MCF 10A (cell line): ENCODE measurements at regions not wholly inside any gene's neighbourhood (a gene's known extent, or its start where the extent isn't known, plus 50 kb on each side); places are given as distances from the start of the nearest gene placed in this dataset.

Experiments used
- BruUV-seq: library from RNA; stranded (reverse); fragments of 400-500 nt; replicated peaks from 2 replicates; lab custom pipeline; 2021; lab: Mats Ljungman, UMichigan
- CTCF ChIA-PET: fragments of 300-600 bp; sonication (Branson Sonifier 250); formaldehyde crosslinking; extraction: SDS; loops from one replicate; lab custom pipeline; 2021; ENCODE audit warnings: antibody characterized with exemption, inconsistent platforms; lab: Yijun Ruan, JAX
- POLR2A ChIA-PET: fragments of 300-600, 350-650 bp; sonication (Branson Sonifier 250); formaldehyde crosslinking; extraction: SDS; loops from one replicate; lab custom pipeline; 2020; ENCODE audit warnings: antibody characterized with exemption, inconsistent platforms; lab: Yijun Ruan, JAX
- DNase-seq: peaks from one replicate; pipeline ENCODE4 v3.0.0-alpha.2; 2018; ENCODE audit not compliant: unreplicated experiment
- H3K27ac Mint-ChIP-seq: one replicate; pipeline ENCODE4 v1.8.0; 2022; ENCODE audit warnings: mild to moderate bottlenecking, low read depth, mixed read lengths; ENCODE audit not compliant: unreplicated experiment
- H3K27me3 Mint-ChIP-seq: one replicate; pipeline ENCODE4 v1.8.0; 2022; ENCODE audit warnings: mixed read lengths; ENCODE audit not compliant: insufficient read depth, unreplicated experiment
- H3K36me3 Mint-ChIP-seq: one replicate; pipeline ENCODE4 v1.8.0; 2022; ENCODE audit warnings: mild to moderate bottlenecking, moderate library complexity, mixed read lengths; ENCODE audit not compliant: insufficient read depth, unreplicated experiment
- H3K4me1 Mint-ChIP-seq: one replicate; pipeline ENCODE4 v1.8.0; 2022; ENCODE audit warnings: mixed read lengths; ENCODE audit not compliant: insufficient read depth, unreplicated experiment
- H3K4me3 Mint-ChIP-seq: one replicate; pipeline ENCODE4 v1.8.0; 2022; ENCODE audit warnings: mild to moderate bottlenecking, moderate library complexity, mixed read lengths; ENCODE audit not compliant: unreplicated experiment
- H3K9me3 Mint-ChIP-seq: one replicate; pipeline ENCODE4 v1.8.0; 2022; ENCODE audit warnings: mixed read lengths; ENCODE audit not compliant: unreplicated experiment
- intact Hi-C: fragments of 100-400 bp; cut with micrococcal nuclease; formaldehyde crosslinking; loops from 2 replicates; pipeline ENCODE4 v1.14.1; 2022
- TF ChIP-seq, protein P1 (sequence below): fragments of 200-600 bp; IDR thresholded peaks from one replicate; pipeline ENCODE4 v1.8.0; 2022; ENCODE audit warnings: antibody characterized with exemption, mild to moderate bottlenecking; ENCODE audit not compliant: unreplicated experiment

DNA sequence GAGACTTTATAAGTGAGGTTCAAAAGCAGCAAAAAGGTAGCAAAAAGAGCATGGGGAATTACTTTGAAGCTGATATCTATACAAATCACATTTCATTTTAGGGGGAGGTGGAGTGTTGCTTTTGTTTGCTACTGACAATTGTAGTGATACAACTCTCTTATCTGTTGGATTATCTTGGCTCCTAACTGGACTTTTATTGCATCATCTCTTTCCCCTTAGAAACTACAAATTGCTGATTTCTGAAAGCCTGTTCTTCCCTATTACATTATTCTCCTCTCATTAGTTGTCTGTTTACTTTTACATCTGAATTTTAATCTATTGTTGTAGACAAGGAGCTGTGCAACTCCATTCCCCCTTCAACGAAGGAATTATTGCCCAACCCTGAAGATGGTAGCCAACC is 75.0 kb upstream of the GNPDA2 start:
- intact Hi-C loops: no loop called here
- ChIA-PET CTCF (interaction anchor here (0.6 kb wide), 1 partner anchor 60 kb away, joined by 3 read pairs; no protein-coding TSS in a partner anchor), POLR2A (no interaction called here)
- no peaks in the 10 kb centered on the region for H3K4me1 Mint-ChIP-seq
- H3K4me3 Mint-ChIP-seq: no peak overlapping the region
- TF ChIP-seq, protein P1, sequence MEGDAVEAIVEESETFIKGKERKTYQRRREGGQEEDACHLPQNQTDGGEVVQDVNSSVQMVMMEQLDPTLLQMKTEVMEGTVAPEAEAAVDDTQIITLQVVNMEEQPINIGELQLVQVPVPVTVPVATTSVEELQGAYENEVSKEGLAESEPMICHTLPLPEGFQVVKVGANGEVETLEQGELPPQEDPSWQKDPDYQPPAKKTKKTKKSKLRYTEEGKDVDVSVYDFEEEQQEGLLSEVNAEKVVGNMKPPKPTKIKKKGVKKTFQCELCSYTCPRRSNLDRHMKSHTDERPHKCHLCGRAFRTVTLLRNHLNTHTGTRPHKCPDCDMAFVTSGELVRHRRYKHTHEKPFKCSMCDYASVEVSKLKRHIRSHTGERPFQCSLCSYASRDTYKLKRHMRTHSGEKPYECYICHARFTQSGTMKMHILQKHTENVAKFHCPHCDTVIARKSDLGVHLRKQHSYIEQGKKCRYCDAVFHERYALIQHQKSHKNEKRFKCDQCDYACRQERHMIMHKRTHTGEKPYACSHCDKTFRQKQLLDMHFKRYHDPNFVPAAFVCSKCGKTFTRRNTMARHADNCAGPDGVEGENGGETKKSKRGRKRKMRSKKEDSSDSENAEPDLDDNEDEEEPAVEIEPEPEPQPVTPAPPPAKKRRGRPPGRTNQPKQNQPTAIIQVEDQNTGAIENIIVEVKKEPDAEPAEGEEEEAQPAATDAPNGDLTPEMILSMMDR: no peak
- no peaks in the 10 kb centered on the region for H3K27me3 Mint-ChIP-seq
- no TSS peak for BruUV-seq
- peaks cover 19% of the 10 kb centered on the region for H3K9me3 Mint-ChIP-seq
- DNase-seq: no peak
- H3K27ac Mint-ChIP-seq: no peak overlapping the region
- no peaks in the 10 kb centered on the region for H3K36me3 Mint-ChIP-seq

DNA sequence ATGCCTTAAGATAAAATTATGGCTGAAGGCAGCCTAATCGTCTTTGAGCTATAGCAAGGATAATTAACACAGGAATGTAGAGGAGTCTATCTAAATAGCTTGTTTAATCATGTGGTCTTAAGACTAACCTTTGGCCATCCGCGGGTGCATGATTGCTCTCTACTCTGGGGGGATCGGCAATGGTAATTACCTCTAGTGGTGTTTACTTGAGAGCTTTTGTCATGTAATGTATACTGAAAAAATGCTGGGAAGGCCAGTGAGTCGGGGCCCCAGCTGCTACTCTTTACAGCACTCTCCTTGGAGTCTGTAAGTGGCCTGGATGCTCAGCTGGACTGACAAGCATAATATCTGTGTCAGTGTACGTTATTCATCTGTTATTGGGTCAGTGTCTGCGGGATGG is 65.5 kb upstream of the GNPDA2 start:
- no peak overlapping the region for H3K4me3 Mint-ChIP-seq
- no peaks in the 10 kb centered on the region for H3K4me1 Mint-ChIP-seq
- BruUV-seq: no TSS peak
- POLR2A ChIA-PET: interaction anchor here (0.6 kb wide), 1 partner anchor 1879 kb away, joined by 3 read pairs; no protein-coding TSS in a partner anchor
- peaks cover 11% of the 10 kb centered on the region for H3K9me3 Mint-ChIP-seq
- no peaks in the 10 kb centered on the region for H3K36me3 Mint-ChIP-seq
- H3K27me3 Mint-ChIP-seq: no peaks in the 10 kb centered on the region
- intact Hi-C loops: no loop called here
- TF ChIP-seq, protein P1: no peak
- no peak overlapping the region for H3K27ac Mint-ChIP-seq
- CTCF ChIA-PET: interaction anchor here (0.5 to 1.6 kb wide), 4 partner anchors 14 to 593 kb away, joined by 3 to 6 read pairs (median 4); no protein-coding TSS in a partner anchor
- no peak for DNase-seq

DNA sequence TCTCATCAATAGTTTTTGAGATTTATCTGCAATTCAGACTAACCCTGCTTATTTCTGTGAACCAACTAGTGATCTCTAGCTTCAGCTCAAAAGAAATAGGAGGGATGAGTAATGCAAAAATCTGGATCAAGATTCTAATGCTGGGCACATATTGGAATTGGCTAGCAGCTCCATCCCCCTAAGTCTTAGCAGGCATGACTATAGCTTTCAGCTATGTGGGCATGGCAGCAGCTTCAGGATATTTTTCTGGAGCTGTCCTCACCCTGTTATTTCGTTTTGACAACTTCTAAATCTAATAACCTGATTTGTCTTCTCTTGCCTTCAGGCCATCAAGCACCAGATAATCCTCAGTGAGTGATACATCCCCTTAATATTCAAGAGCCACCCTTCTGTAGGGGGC is 50.8 kb upstream of the GNPDA2 start:
- DNase-seq: no peak
- Mint-ChIP-seq H3K27ac (no peak overlapping the region), H3K4me1 (no peaks in the 10 kb centered on the region), H3K4me3 (no peak overlapping the region), H3K9me3 (peaks cover 21% of the 10 kb centered on the region), H3K27me3 (no peaks in the 10 kb centered on the region), H3K36me3 (no peaks in the 10 kb centered on the region)
- intact Hi-C loops: no loop called here
- ChIA-PET CTCF (interaction anchor here (0.9 kb wide), 1 partner anchor 1205 kb away, joined by 3 read pairs; no protein-coding TSS in a partner anchor), POLR2A (no interaction called here)
- BruUV-seq: no TSS peak
- TF ChIP-seq, protein P1: no peak
